Parathyroid adenoma (tissue), 2 donors: ENCODE measurements at regions not wholly inside any gene's neighbourhood (a gene's known extent, or its start where the extent isn't known, plus 50 kb on each side); places are given as distances from the start of the nearest gene placed in this dataset.

Experiments used
- H2AFZ ChIP-seq: fragments of 300-600 bp; sonication (generic); one replicate; pipeline ENCODE4 v1.7.0; 2017; ENCODE audit warnings: antibody characterized with exemption, mild to moderate bottlenecking
- H3K27ac ChIP-seq: fragments of 300-600 bp; sonication (generic); one replicate; pipeline ENCODE4 v1.7.0; 2017
- H3K27me3 ChIP-seq: fragments of 300-600 bp; sonication (generic); one replicate; pipeline ENCODE4 v1.7.0; 2017; ENCODE audit warnings: low read length; ENCODE audit not compliant: control insufficient read depth, insufficient read depth
- H3K36me3 ChIP-seq: fragments of 300-600 bp; sonication (generic); one replicate; pipeline ENCODE4 v1.7.0; 2017; ENCODE audit warnings: low read length; ENCODE audit not compliant: control insufficient read depth, insufficient read depth
- H3K4me1 ChIP-seq: fragments of 300-600 bp; sonication (generic); one replicate; pipeline ENCODE4 v1.7.0; 2017; ENCODE audit warnings: control low read depth
- H3K4me2 ChIP-seq: fragments of 300-600 bp; sonication (generic); one replicate; pipeline ENCODE4 v1.7.0; 2017; ENCODE audit warnings: low read length
- H3K4me3 ChIP-seq: fragments of 300-600 bp; sonication (generic); one replicate; pipeline ENCODE4 v1.7.0; 2017; ENCODE audit warnings: low read depth, low read length
- H3K79me2 ChIP-seq: fragments of 300-600 bp; sonication (generic); one replicate; pipeline ENCODE4 v1.7.0; 2017; ENCODE audit warnings: control low read depth
- H3K9ac ChIP-seq: fragments of 300-600 bp; sonication (generic); one replicate; pipeline ENCODE4 v1.7.0; 2017; ENCODE audit warnings: mild to moderate bottlenecking
- H3K9me3 ChIP-seq: fragments of 300-600 bp; sonication (generic); one replicate; pipeline ENCODE4 v1.7.0; 2017; ENCODE audit warnings: low read length; ENCODE audit not compliant: control insufficient read depth
- TF ChIP-seq, protein P1 (sequence below): fragments of 300-600 bp; sonication (generic); IDR thresholded peaks from one replicate; pipeline ENCODE4 v1.7.0; 2017; ENCODE audit warnings: antibody characterized with exemption, mild to moderate bottlenecking
- donor health status: primary hyperparathyroidism.

DNA sequence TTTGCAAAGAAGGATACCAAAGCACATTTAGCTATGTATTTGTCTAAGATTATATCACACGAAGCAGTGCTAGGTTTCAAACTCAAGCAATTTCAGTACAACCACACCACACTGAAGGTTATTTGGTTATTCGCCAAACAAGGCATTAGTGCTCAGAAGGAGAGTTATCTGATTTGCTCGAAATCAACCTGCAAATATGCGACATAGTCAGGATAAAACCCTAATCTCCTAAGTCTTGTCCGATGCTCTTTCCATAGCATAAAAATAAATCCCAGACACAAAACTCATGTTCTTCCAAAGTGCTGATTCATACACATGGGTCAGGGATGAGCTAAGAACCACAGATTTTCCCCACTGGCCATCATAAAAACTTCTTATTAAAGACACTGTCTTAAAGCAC is 1288.0 kb upstream of the SORCS1 start:
- TF ChIP-seq, protein P1, sequence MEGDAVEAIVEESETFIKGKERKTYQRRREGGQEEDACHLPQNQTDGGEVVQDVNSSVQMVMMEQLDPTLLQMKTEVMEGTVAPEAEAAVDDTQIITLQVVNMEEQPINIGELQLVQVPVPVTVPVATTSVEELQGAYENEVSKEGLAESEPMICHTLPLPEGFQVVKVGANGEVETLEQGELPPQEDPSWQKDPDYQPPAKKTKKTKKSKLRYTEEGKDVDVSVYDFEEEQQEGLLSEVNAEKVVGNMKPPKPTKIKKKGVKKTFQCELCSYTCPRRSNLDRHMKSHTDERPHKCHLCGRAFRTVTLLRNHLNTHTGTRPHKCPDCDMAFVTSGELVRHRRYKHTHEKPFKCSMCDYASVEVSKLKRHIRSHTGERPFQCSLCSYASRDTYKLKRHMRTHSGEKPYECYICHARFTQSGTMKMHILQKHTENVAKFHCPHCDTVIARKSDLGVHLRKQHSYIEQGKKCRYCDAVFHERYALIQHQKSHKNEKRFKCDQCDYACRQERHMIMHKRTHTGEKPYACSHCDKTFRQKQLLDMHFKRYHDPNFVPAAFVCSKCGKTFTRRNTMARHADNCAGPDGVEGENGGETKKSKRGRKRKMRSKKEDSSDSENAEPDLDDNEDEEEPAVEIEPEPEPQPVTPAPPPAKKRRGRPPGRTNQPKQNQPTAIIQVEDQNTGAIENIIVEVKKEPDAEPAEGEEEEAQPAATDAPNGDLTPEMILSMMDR: no peak
- Histone ChIP-seq H3K4me3 (no peak overlapping the region), H3K27ac (no peak overlapping the region), H3K9ac (no peak overlapping the region), H3K4me2 (no peak overlapping the region), H3K79me2 (no peaks in the 10 kb centered on the region), H3K9me3 (no peaks in the 10 kb centered on the region), H3K27me3 (no peaks in the 10 kb centered on the region), H3K4me1 (no peaks in the 10 kb centered on the region), H2AFZ (no peak overlapping the region), H3K36me3 (no peaks in the 10 kb centered on the region)

DNA sequence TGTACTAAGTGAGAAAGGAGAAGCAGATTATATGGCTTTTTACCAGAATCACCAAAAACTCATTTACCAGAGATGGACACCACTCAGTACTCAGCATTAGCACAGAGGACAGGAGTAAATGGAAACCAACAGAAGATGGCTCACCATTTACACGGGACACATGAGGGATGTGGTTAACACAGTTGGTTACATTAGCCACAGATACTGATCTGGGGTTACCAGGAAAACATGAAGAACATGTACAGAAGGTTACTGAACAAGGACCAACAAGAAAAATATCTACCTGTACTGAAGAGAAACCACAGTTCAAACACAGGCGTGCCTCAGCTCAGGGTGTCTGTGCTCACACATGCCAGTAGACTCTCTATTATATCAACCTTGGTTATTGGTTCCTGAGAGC is 1285.8 kb upstream of the SORCS1 start:
- Histone ChIP-seq H3K9ac (no peak overlapping the region), H3K4me1 (no peaks in the 10 kb centered on the region), H3K36me3 (no peaks in the 10 kb centered on the region), H3K27ac (no peak overlapping the region), H3K79me2 (no peaks in the 10 kb centered on the region), H3K27me3 (no peaks in the 10 kb centered on the region), H3K4me2 (no peak overlapping the region), H3K9me3 (no peaks in the 10 kb centered on the region), H2AFZ (no peak overlapping the region), H3K4me3 (no peak overlapping the region)
- TF ChIP-seq, protein P1: no peak

- Histone ChIP-seq H2AFZ (no peak overlapping the region), H3K27me3 (no peaks in the 10 kb centered on the region), H3K4me1 (no peaks in the 10 kb centered on the region), H3K79me2 (no peaks in the 10 kb centered on the region), H3K9me3 (no peaks in the 10 kb centered on the region), H3K4me2 (no peak overlapping the region), H3K4me3 (no peak overlapping the region), H3K27ac (no peak overlapping the region), H3K36me3 (no peaks in the 10 kb centered on the region), H3K9ac (no peak overlapping the region)
- TF ChIP-seq, protein P1: no peak
These were observed 1281.2 kb upstream of the SORCS1 start for GRCh38 chr10:108445746-108446145.

- H3K27me3 ChIP-seq: no peaks in the 10 kb centered on the region
- H3K9ac ChIP-seq: no peak overlapping the region
- H3K4me1 ChIP-seq: no peaks in the 10 kb centered on the region
- TF ChIP-seq, protein P1: no peak
- H3K4me3 ChIP-seq: no peak overlapping the region
- no peak overlapping the region for H3K27ac ChIP-seq
- H2AFZ ChIP-seq: no peak overlapping the region
- H3K9me3 ChIP-seq: no peaks in the 10 kb centered on the region
- H3K79me2 ChIP-seq: no peaks in the 10 kb centered on the region
- no peaks in the 10 kb centered on the region for H3K36me3 ChIP-seq
- no peak overlapping the region for H3K4me2 ChIP-seq
These were observed 1279.1 kb upstream of the SORCS1 start for GRCh38 chr10:108443636-108444035.

- no peaks in the 10 kb centered on the region for H3K36me3 ChIP-seq
- H3K9me3 ChIP-seq: no peaks in the 10 kb centered on the region
- no peak overlapping the region for H3K4me3 ChIP-seq
- no peaks in the 10 kb centered on the region for H3K79me2 ChIP-seq
- no peak overlapping the region for H3K4me2 ChIP-seq
- no peak overlapping the region for H3K9ac ChIP-seq
- no peak overlapping the region for H2AFZ ChIP-seq
- H3K27me3 ChIP-seq: no peaks in the 10 kb centered on the region
- no peak overlapping the region for H3K27ac ChIP-seq
- H3K4me1 ChIP-seq: no peaks in the 10 kb centered on the region
- TF ChIP-seq, protein P1: no peak
These were observed 1274.9 kb upstream of the SORCS1 start for GRCh38 chr10:108439397-108439796.
